GM19023 (cell line): ENCODE measurements at regions not wholly inside any gene's neighbourhood (a gene's known extent, or its start where the extent isn't known, plus 50 kb on each side); places are given as distances from the start of the nearest gene placed in this dataset.

Source experiments
- ATAC-seq: cut with Tn5 transposase; IDR thresholded peaks from one replicate; pipeline ENCODE4 v1.9.1; 2021; ENCODE audit warnings: mild to moderate bottlenecking, moderate library complexity; ENCODE audit not compliant: unreplicated experiment

DNA sequence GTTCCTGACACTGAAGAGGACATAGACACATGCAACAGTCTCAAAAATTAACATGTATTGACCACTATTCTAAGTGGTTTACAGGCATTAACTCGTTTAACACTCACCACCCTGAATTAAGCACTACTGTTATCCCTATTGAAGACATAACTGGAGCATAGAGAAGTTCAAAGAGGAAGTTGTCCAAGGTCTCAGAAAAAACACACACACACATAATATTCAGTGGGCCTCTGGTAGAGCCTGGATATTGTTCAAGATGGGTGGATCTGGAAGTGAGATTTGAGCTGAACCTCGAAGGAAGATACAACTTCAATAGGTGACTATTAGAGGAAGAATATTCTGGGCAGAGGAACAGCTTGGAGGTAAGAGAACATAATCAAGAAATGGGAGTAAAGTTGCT lies 334.9 kb downstream of the HNRNPD start:
- ATAC-seq, result no peak

DNA sequence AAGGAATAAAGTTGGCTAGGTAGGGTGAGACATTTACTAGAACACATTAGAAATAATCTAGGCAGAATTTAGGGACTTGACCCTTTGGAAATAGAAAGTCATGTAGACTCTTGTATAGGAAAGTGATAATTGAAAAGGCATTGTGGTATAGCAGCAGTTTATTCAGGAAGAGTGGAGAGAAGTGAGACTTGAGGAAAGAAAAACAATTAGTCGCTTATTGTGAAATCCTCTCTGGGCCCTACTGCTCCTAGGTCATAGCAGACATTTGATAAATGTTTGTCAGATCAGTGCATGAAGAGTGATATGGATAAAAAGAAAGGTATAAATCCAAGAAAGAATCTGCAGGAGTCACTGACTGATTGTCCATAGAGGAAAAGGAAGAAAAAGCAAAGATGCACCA lies 337.6 kb downstream of the HNRNPD start:
- no peak for ATAC-seq

DNA sequence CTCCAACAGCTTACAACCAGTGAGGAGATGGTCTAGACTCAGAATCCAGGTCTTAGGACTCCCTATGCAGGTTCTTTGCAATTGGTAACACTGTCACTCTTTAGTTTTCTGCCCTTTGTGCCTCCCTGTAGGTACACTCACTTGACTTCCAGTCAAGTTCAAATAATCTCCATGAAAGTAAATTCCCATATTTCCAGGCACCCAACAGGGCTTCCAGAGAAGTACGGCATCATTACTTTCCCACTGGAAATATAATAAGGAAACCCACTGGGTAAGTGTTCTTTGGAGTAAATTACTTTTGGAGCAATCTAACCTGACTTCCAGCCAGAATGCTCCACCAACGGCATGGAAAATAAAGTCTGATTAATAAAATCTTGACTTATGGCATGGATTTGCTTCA lies 338.9 kb downstream of the HNRNPD start:
- no peak for ATAC-seq

DNA sequence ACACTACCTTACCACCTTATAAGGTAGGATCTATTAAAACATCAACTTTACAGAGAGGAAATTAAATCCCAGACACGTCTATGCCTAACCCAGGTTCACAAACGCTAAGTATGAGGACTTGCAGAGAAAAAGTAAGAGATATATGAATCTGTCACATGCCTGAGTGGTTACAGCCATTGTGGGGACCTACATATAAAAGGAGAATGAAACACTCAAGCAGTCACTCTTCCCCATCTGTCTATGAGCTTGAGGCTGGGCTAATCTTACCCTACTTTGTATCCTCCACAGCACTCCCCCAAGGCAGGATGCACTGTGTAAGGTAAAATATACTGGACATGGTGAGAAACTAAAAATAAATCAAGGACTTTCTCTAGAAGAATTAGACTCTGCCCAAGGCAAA lies 339.9 kb downstream of the HNRNPD start:
- no peak for ATAC-seq

DNA sequence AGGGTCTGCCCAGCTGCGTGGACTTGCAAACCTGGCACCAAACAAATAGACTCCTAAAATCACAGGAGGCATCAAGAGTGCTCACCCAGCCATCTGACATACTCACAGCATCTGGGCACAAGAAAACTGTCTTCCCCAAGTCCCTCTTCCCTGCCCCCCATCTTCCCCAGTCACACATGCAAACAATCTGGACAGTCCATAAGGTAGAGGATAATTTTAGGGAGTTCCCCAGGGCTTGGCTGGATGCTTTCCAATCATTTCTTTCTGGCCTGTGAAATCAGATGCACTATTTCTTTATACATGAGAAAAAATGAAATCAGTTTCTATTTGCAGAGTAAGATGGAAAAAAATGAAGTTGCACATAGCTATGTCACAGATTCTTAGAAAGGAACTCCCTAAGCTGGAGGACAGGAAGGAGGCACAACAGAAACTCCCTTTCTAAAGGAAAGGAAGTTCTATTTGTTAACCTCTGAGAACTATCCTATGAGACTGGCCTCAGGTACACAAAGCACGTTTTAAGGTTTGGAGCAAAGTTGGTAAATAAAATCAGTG lies 342.3 kb downstream of the HNRNPD start:
- ATAC-seq, result no peak

DNA sequence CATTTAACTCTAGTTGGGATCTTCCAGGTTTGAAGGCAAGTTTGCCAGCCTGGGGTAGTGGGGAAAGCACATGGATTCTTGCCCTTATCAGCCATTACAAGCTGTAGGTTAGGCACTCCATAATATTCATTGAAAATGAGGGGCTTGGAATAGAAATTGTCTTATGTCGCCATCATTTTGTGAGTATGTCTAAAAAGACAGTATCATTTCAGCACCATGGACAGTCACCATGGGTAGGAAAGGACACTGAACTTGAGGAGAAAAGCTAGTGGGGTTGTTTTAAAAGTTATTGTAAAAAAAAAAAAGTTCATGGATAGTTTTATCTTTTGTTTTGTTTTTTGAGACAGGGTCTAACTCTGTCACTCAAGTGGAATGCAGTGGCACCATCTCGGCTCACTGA lies 356.1 kb downstream of the HNRNPD start:
- ATAC-seq, result no peak

DNA sequence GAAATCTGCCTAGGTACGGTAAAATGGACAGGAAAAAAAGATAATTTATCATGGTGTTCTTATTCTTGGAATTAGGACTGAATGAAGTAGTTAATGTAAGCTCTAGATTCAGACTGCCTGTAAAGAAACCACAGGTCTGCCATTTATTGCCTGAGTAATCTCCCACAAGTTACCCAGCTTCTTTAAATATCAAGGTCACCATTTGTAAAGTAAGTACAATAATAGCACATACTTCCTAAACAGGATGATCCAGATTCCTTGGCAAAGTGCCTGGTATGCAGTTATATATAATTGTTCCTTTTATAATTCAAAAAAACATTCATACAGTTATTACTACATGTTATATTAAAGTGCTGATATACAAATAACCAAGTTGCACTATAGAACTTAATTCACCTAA lies 368.6 kb downstream of the HNRNPD start:
- no peak for ATAC-seq

DNA sequence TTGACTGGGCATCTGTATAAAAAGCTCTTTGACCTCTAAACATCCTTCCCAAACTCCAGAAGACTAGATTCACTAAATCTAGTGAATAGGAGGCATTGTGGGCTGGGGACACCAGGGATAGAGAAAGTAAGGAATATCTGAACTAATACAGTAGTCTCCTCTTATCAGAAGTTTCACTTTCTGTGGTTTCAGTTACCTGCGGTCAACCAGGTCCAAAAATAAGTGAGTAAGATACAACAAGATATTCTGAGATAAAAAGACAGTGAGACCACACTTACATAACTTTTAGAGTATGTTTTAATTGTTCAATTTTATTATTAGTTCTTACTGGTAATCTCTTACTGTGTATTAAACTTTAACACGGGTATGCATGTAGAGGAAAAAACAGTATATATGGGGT lies 376.5 kb downstream of the HNRNPD start:
- ATAC-seq, result no peak

DNA sequence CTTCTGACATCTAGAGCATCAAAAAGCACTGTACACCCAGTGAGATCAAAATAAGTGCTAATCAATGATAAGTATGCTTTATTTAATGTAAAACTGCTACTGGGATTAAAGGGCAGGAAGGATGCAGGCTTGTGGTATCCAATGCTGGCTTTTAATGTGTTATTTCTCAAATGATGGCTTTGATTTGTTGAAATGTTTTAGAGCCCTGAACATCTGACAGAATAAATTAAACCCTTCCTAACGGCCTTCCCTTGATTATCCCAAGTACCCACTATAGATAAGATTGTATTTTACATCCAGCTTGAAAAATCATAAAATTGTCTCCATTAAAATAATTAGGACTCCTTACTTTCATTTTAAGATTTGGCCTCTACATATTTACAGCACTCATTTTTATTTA lies 382.9 kb downstream of the HNRNPD start:
- ATAC-seq, result no peak

DNA sequence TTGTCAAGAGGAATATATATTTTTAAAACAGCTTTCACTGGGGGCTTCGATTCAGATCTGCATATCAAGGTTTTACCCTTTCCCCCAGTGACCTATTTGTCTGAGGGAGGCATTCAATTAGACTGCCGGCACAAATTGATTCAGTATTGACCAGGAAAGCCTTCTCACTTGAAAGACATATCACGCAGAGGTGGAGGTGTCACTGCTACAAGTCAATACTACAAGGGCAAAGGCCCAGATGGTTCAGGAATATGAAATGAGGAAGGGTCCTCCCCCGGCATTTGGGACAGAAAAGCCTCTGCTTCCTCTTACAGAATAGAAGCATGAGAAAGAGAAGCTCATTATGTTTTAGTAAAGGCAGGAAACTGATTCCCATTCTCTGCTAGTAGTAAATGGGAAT lies 383.6 kb downstream of the HNRNPD start:
- no peak for ATAC-seq

DNA sequence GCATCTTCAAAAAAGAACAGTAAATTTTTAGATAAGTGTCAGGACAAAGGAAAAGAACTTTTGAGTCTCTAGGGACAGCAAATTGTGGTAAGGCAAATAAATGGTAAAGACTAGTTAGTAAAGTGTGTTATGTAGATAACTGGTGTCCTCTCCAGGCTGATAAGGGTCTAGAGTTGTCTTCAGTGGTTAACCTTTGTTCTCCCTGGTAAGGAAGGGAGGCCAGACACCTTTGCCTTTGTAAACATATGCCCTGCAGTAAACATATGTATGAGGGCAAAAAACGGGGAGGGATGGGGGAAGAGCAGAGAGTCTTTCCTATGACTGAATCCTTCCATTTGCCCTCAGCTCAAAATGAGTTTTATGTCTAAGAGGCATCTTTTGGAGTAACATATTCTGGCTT lies 384.6 kb downstream of the HNRNPD start:
- ATAC-seq, result no peak

DNA sequence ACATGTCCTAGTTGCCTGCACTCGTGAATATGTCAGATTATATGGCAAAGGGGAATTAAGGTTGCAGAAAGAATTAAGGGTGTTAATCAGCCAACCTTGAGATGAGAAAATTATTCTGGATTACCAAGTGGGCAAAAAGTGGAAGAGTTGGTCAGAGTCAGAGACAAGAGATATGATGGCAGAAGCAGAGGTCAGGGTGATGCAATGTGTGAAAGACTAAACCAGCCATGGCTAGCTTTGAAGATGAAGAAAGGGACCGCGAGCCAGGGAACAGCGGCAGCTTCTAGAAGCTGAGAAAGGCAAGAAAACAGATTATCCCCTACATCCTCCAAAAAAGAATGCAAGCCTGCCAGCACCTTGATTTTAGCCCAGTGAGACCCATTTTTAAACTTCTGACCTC lies 385.6 kb downstream of the HNRNPD start:
- ATAC-seq, result no peak

DNA sequence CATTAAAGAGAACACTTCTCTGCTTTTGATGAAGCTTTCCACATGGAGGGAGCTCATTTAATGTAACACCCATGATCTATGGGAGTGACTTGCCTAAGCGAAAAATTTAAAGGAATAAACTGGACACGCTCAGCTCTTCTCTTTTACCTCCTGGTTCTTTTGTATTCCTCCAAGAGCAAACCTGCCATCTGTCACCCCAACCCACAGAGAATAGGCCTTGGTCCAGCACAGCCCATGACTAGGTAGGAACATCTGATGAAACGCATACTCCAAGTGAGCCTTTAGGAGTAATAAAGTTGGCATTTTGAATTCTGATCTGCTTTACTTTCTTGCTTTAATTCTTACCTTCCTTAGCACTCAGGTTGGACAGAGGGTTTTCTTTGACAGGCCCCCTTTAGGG lies 389.0 kb downstream of the HNRNPD start:
- ATAC-seq, result no peak

DNA sequence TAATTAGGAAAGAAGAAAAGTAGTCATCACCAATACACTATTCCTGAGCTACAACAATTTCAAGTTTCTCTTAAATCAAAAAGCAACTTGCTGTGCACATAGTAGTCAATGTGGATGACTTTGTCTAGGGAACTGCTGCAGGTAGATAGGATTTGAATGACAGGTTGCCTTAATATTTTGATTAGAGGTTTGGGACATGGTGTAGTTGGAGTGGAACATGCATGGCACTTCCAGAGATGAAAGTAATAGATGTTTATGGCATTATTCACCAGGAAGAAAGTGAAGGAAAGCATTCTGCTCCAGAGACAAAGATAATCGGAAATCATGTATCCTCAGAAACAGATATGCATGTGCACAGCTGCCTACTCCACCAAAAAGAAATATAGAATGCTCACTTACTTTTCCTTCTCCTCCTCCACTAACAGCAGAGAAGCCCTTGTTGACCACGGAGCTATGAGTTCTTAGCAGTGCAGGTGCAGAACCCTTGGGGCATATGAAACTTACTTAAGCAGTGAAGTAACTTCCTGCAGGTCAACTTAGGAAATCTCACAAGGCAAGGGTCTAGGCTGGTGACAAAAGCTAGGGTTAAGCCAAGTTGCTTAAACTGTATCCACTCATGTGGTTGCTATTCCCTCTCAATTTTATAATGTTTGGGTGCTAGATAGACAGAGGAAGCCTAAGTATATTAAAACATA lies 390.8 kb downstream of the HNRNPD start:
- ATAC-seq, result no peak

DNA sequence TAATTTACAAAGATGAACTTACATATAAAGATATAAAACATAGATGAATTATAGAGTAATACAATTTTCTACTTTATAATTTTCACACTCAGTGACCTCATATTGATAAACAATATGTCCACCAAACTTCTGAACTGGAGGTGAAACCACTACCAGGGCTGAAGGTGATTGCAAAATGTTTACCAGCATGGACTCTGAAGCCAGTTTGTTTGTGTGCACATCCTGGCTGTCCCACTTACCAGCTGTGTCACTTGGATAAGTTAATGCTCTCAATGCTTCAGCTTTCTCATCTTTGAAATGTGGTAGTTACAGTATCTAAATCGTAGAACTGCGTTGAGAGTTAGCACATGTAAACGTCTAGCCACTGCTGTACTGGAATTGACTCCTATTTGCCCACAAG lies 392.6 kb downstream of the HNRNPD start:
- no peak for ATAC-seq

DNA sequence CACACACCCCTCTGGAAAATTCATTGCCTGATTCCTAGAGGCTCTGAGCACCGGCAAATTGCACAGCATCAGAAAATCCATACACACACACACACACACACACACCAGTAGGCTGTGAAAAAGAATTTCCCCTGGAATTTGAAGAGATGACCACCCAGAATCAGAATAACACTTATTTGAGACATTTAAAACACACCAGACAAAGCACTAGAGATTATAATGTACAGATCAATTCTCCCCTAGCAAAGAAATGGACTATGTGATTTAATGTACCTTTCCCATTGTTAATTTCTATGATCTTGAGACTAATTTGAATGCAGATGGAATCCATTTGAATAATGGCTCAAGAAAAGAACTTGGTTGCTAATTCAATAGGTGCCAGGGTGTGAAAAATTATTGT lies 399.3 kb downstream of the HNRNPD start:
- ATAC-seq, result no peak

DNA sequence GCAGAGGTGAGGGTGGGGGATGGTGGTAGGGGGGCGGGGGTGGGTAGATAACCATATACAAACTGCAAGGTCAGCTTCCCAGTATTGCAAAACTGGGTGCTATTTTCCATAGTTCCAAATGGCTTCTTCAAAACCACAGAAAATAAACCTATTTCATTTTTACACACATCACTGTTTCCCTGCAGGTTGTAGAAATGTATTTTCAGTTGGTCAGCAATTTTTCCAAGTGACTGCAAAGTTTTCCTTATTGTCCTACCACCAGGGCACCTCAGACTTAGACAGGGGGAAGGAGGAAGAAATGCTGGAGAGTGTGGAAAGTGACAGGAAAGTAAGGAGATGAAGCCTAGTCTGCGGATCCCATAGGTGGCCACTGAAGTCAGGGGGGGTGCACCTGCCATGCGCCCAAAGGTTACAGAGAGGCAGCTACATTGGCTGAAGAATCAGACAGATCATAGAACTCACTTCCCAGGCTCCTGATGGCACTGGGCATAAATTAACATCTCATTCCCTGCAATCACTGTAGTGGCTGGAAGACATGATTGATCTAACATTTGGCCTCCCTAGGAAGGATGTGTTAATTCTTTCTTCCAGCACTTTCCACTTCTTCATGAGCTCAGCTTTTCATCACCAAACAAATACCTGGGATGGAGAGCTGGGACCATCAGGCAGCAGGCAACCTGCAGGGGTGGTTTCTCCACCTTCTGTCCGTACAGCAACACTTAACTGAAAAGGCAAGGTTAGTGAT lies 402.0 kb downstream of the HNRNPD start:
- no peak for ATAC-seq

DNA sequence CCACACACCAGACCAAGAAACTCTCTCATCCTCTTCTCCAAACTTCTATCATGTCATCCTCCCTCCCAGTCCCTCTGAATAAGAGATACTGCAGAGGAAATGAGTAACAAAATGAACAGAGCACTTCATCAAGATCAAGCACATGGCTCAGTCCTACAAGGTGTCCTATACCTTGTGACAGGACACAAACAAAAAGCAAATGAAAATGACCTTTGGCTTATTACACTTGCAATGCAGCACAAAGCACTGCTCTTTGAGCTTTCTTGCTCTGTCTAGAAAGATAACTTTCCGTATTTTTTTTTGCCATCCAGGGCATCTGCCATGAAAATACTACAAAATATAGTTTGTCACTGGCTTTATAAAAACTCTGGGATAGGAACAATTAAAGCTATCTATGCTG lies 402.7 kb downstream of the HNRNPD start:
- ATAC-seq, result no peak

DNA sequence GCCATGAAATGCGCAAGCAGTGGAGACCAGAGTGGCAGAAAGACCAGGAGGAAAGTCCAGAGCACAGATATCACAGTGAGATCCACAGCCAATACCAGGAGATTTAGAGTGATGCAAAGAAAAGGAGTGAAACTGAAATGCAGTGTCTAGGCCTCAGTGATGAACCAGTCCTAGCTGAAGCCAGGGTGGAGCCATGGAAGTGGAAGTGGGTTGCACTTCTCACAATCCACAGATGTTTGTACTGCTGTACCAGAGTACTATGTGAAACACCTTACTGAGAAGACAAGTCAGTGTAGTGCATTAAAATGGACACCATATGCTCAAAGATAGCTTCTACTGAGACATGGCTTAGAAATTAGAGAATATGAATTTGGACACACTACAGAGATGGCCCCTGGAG lies 403.3 kb downstream of the HNRNPD start:
- no peak for ATAC-seq

DNA sequence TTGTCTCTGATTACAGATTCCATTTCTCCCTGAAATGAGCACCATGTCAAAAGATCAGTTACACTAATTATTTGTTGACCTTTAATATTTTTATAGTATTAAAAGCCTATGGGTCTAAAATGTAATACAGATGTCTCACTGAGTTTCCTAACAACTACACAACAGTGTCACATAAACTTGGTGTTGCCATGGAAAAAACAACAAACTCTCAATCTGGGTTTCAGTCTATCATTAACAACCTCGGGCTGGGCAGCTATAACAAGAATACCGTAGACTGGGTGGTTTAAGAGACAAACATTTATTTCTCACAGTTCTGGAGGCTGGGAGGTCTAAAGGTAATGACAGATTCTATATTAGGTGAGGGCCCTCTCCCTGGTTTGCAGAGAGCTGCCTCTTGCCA lies 407.1 kb downstream of the HNRNPD start:
- ATAC-seq, result no peak

DNA sequence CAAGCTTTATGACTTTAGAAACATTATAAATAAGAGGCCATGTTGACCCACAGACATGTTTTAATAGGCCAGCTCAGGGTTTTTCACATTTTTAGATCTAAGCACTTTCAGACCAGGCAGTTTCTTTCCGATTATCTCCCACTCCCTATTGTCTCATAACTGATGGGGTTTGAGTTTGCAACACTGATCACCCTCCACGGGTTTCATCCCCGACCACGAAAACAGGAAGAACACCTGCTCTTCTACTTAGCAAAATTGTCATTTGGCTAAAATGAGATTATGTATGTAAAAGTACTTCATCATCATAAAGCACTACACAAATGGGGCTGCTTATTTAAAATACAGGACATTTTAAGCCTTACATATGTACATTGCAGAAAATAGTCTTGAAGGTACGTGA lies 407.9 kb downstream of the HNRNPD start:
- ATAC-seq, result no peak

DNA sequence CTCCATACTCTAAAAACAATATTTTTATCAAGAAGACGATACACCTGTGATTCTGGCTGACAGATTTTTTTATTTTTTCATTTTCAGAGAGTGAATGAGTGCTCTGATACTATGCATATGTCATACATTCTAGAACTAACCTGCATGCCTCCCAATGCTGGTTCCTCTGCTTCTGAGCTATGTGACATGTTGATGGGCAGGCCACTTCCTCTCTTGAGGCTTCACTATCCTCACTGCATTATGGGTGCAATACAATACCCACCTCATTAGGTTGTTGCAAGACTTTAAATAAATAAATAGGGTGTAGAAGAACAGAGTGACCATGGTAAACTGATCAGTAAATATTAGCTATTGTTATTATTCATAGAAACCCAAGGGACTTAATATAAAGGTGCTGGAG lies 408.3 kb downstream of the HNRNPD start:
- no peak for ATAC-seq

DNA sequence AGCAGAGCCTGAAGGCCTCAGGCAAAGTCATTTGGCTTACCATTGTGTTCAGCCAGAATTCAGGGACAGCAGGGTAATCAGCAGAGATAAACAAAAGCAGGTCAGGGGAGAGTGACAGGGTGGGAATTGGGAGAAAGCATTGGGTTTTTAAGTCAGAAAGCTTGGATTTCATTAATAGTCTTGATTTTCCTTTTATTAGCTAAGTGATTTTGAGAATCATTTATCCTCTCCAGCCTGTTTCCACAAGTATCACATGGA lies 410.1 kb downstream of the HNRNPD start:
- ATAC-seq, result no peak
